ENCODE measurements at regions not wholly inside any gene's neighbourhood (a gene's known extent, or its start where the extent isn't known, plus 50 kb on each side); places are given as distances from the start of the nearest gene placed in this dataset.

DNA sequence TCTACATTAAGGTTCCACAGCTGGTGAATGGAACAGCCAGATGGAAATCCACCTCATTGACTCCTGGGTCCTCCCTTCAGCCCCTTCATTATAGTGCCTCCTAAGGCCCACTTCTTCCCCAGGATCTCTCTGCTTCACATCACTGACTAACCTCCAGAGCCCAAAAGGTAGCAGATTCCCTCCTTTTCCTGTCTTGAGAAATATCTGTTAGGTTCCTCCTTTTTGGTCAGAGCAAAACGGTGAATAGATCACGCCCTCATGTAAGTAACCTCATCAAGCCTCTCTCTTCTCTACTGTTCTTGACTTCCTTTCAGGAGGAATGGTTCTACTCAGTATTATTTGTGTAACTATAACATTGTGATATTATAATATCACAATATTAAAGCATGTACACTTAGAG, 155.0 kb upstream of the SRD5A2 start:
- no peak overlapping the region for H3K9ac ChIP-seq (ENCODE audit: extremely low read depth, insufficient read length, low read length)

More for the DNA sequence above, 155.0 kb upstream of the SRD5A2 start:
- no peaks in the 10 kb centered on the region for H3K27me3 ChIP-seq (ENCODE audit: insufficient read depth, low read length)
- H3T11ph ChIP-seq (ENCODE audit: low read length), result no peak overlapping the region
- no peak overlapping the region for H3K27ac ChIP-seq (ENCODE audit: insufficient read length, low read depth, low read length)
- H4K5ac ChIP-seq (ENCODE audit: insufficient read length, low read depth, low read length), result no peak overlapping the region
- DNase-seq, result no peak
- H4K8ac ChIP-seq (replicated peaks; ENCODE audit: insufficient read length, low read depth, low read length), result no peak overlapping the region
- H2BK12ac ChIP-seq (ENCODE audit: insufficient read length, low read depth, low read length), result no peak overlapping the region
- H2BK20ac ChIP-seq (ENCODE audit: low read depth, low read length, poor library complexity, severe bottlenecking), result no peak overlapping the region
- H2BK15ac ChIP-seq (ENCODE audit: low read depth, low read length), result no peak overlapping the region
- Mint-ChIP-seq H3K27me3 (ENCODE audit: low read depth) (peaks cover 2% of the 10 kb centered on the region), H3K36me3 (ENCODE audit: insufficient read depth in 1 of 3, low read depth in 3 of 3) (no peaks in the 10 kb centered on the region), H3K4me1 (no peaks in the 10 kb centered on the region), H3K27ac (no peak overlapping the region; a peak in 1 of 7 replicates), H3K4me3 (no peak overlapping the region), H3K9me3 (peaks cover 12 to 16% of the 10 kb centered on the region in 2 experiments; a peak in 3 of 5 replicates)
- H3K9me3 ChIP-seq (ENCODE audit: control insufficient read depth, low read depth, low read length), result no peaks in the 10 kb centered on the region
- no peak overlapping the region for H2AFZ ChIP-seq (ENCODE audit: low read length)
- no peak overlapping the region for H3K14ac ChIP-seq (ENCODE audit: insufficient read depth, low read length)
- TF ChIP-seq, protein P1, sequence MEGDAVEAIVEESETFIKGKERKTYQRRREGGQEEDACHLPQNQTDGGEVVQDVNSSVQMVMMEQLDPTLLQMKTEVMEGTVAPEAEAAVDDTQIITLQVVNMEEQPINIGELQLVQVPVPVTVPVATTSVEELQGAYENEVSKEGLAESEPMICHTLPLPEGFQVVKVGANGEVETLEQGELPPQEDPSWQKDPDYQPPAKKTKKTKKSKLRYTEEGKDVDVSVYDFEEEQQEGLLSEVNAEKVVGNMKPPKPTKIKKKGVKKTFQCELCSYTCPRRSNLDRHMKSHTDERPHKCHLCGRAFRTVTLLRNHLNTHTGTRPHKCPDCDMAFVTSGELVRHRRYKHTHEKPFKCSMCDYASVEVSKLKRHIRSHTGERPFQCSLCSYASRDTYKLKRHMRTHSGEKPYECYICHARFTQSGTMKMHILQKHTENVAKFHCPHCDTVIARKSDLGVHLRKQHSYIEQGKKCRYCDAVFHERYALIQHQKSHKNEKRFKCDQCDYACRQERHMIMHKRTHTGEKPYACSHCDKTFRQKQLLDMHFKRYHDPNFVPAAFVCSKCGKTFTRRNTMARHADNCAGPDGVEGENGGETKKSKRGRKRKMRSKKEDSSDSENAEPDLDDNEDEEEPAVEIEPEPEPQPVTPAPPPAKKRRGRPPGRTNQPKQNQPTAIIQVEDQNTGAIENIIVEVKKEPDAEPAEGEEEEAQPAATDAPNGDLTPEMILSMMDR (conservative IDR thresholded peaks at IDR 0.05), result no peak
- no peaks in the 10 kb centered on the region for H4K20me1 ChIP-seq (ENCODE audit: control insufficient read depth, insufficient read depth, insufficient read length)
- no peaks in the 10 kb centered on the region for H3K4me1 ChIP-seq (ENCODE audit: insufficient read depth, low read length)
- no peak overlapping the region for H3K23ac ChIP-seq (ENCODE audit: insufficient read length, low read depth, low read length)
- no peak overlapping the region for H2BK120ac ChIP-seq (ENCODE audit: low read depth, low read length, poor library complexity, severe bottlenecking)
- no peak overlapping the region for H3K4me2 ChIP-seq (ENCODE audit: insufficient read depth, insufficient read length, low read length)
- no peaks in the 10 kb centered on the region for H3K79me1 ChIP-seq (ENCODE audit: insufficient read depth, low read depth, low read length, poor library complexity, severe bottlenecking)
- no peaks in the 10 kb centered on the region for H3K23me2 ChIP-seq (ENCODE audit: insufficient read length, low read depth, low read length, poor library complexity, severe bottlenecking)
- H3K18ac ChIP-seq (ENCODE audit: insufficient read length, low read depth, low read length), result no peak overlapping the region
- no CpG with 5 or more reads among the region's 2 CpGs for WGBS (ENCODE audit: extremely low coverage, insufficient read length, low lambda C conversion rate)
- no peak overlapping the region for H2BK5ac ChIP-seq (ENCODE audit: insufficient read length, low read length)
- no peak overlapping the region for H3K56ac ChIP-seq (ENCODE audit: insufficient read length, low read depth, low read length)
- H3K79me2 ChIP-seq (ENCODE audit: insufficient read depth, low read length), result no peaks in the 10 kb centered on the region
- no peak overlapping the region for H3K4ac ChIP-seq (ENCODE audit: low read depth, low read length)
- no peak overlapping the region for H4K91ac ChIP-seq (ENCODE audit: insufficient read length, low read depth, low read length)
- no peak overlapping the region for H2AK5ac ChIP-seq (ENCODE audit: insufficient read length, low read length)

All from H9 (cell line).